GM23338 (cell line): ENCODE measurements at regions not wholly inside any gene's neighbourhood (a gene's known extent, or its start where the extent isn't known, plus 50 kb on each side); places are given as distances from the start of the nearest gene placed in this dataset.

Source experiments
- ATAC-seq: fragments of 200-7000 bp; cut with Tn5 transposase; 3 replicates; pipeline ENCODE4 v1.9.1; 2020
- DNase-seq: peaks from one replicate; pipeline ENCODE4 v3.0.0-alpha.2; 2015; ENCODE audit warnings: low spot score
- H2AFZ ChIP-seq: fragments of 200-600 bp; sonication (generic); 2 replicates; pipeline ENCODE4 v1.8.0; 2016; ENCODE audit warnings: antibody characterized with exemption, mild to moderate bottlenecking, moderate library complexity
- H3F3A ChIP-seq: fragments of 200-600 bp; sonication (generic); replicated peaks from 2 replicates; pipeline ENCODE4 v1.8.0; 2017; ENCODE audit warnings: antibody characterized with exemption, mixed run types, low read depth
- H3K27ac ChIP-seq: fragments of 200-600 bp; sonication (generic); 2 replicates; pipeline ENCODE4 v1.6.1; 2016; ENCODE audit warnings: low read depth
- H3K27me3 ChIP-seq: fragments of 200-600 bp; sonication (generic); 2 replicates; pipeline ENCODE4 v1.8.0; 2016; ENCODE audit warnings: mild to moderate bottlenecking, mixed run types, moderate library complexity; ENCODE audit not compliant: insufficient read depth
- H3K36me3 ChIP-seq: fragments of 200-600 bp; sonication (generic); 2 replicates; pipeline ENCODE4 v1.8.0; 2016; ENCODE audit warnings: mild to moderate bottlenecking; ENCODE audit not compliant: insufficient read depth
- H3K4me1 ChIP-seq: fragments of 200-600 bp; sonication (generic); 2 replicates; pipeline ENCODE4 v1.8.0; 2016; ENCODE audit warnings: mild to moderate bottlenecking, moderate library complexity; ENCODE audit not compliant: insufficient read depth
- H3K4me2 ChIP-seq: fragments of 200-600 bp; sonication (generic); 2 replicates; pipeline ENCODE4 v1.7.1; 2017; ENCODE audit warnings: mixed run types
- H3K4me3 ChIP-seq: fragments of 200-600 bp; sonication (generic); 2 replicates; pipeline ENCODE4 v1.6.1; 2016; ENCODE audit warnings: mixed run types
- H3K79me2 ChIP-seq: fragments of 200-600 bp; sonication (generic); replicated peaks from 2 replicates; pipeline ENCODE4 v1.8.0; 2017; ENCODE audit warnings: mild to moderate bottlenecking; ENCODE audit not compliant: insufficient read depth
- H3K9me2 ChIP-seq: fragments of 200-600 bp; sonication (generic); 2 replicates; pipeline ENCODE4 v1.8.0; 2017; ENCODE audit not compliant: insufficient read depth
- H4K20me1 ChIP-seq: fragments of 200-600 bp; sonication (generic); replicated peaks from 2 replicates; pipeline ENCODE4 v1.8.0; 2017; ENCODE audit warnings: mild to moderate bottlenecking; ENCODE audit not compliant: insufficient read depth
- H3K27ac Mint-ChIP-seq: 2 replicates; pipeline ENCODE4 v1.8.0; 2020; ENCODE audit warnings: inconsistent platforms, mild to moderate bottlenecking, moderate library complexity, mixed read lengths
- H3K27me3 Mint-ChIP-seq: 3 replicates; pipeline ENCODE4 v1.8.0; 2022; ENCODE audit warnings: low read depth, mild to moderate bottlenecking, moderate library complexity, mixed read lengths, inconsistent platforms; ENCODE audit not compliant: insufficient read depth, poor library complexity
- H3K36me3 Mint-ChIP-seq: 3 replicates; pipeline ENCODE4 v1.8.0; 2021; ENCODE audit warnings: low read depth, mild to moderate bottlenecking, inconsistent platforms, moderate library complexity, mixed read lengths
- H3K4me1 Mint-ChIP-seq: 3 replicates; pipeline ENCODE4 v1.8.0; 2020; ENCODE audit warnings: mild to moderate bottlenecking, inconsistent platforms, mixed read lengths
- H3K4me3 Mint-ChIP-seq: 3 replicates; pipeline ENCODE4 v1.8.0; 2021; ENCODE audit warnings: moderate library complexity, mild to moderate bottlenecking, inconsistent platforms, mixed read lengths
- H3K9me3 Mint-ChIP-seq: 3 replicates; pipeline ENCODE4 v1.8.0; 2020; ENCODE audit warnings: moderate library complexity, mild to moderate bottlenecking, inconsistent platforms, mixed read lengths
- CREB1 ChIP-seq: fragments of 250-450 bp; sonication (Bioruptor Pico); IDR thresholded peaks from 2 replicates; pipeline ENCODE4 v1.5.0; 2020; ENCODE audit warnings: low read depth, mild to moderate bottlenecking, moderate library complexity
- CTCF ChIP-seq, 2 experiments: fragments of 200-600 bp in 1 of 2; sonication (generic) in 1 of 2; conservative IDR thresholded peaks; 2 replicates each; pipeline versions ENCODE4 v1.5.1 to v1.6.1; 2016 to 2017; ENCODE audit warnings: antibody characterized with exemption in 2 of 2, low read depth in 2 of 2, mild to moderate bottlenecking in 2 of 2, moderate library complexity in 1 of 2
- EZH2phosphoT487 ChIP-seq: fragments of 200-600 bp; sonication (generic); IDR thresholded peaks from one replicate; pipeline ENCODE4 v1.8.1; 2018; ENCODE audit warnings: antibody characterized with exemption; ENCODE audit not compliant: unreplicated experiment
- JUNB ChIP-seq: IDR thresholded peaks from one replicate; pipeline ENCODE4 v1.6.1; 2016; ENCODE audit warnings: antibody characterized with exemption; ENCODE audit not compliant: unreplicated experiment
- NANOG ChIP-seq: IDR thresholded peaks from 2 replicates; pipeline ENCODE4 v1.6.1; 2016; ENCODE audit warnings: antibody characterized with exemption, borderline replicate concordance
- POLR2AphosphoS5 ChIP-seq: IDR thresholded peaks from 2 replicates; pipeline ENCODE4 v1.6.1; 2016; ENCODE audit warnings: antibody characterized with exemption, low read depth
- ZNF114 ChIP-seq: fragments of 250-450 bp; sonication (Bioruptor Pico); IDR thresholded peaks from 2 replicates; pipeline ENCODE4 v1.5.0; 2020; ENCODE audit warnings: mild to moderate bottlenecking, moderate library complexity
- ZNF331 ChIP-seq: fragments of 250-450 bp; sonication (Bioruptor Pico); IDR thresholded peaks from 2 replicates; pipeline ENCODE4 v1.5.0; 2020; ENCODE audit warnings: low read depth, mild to moderate bottlenecking, moderate library complexity
- ZNF462 ChIP-seq: fragments of 250-450 bp; sonication (Bioruptor Pico); IDR thresholded peaks from 2 replicates; pipeline ENCODE4 v1.5.0; 2020; ENCODE audit warnings: mild to moderate bottlenecking, moderate library complexity
- TF ChIP-seq, protein P1 (sequence below): IDR thresholded peaks from one replicate; pipeline ENCODE4 v1.6.1; 2018; ENCODE audit warnings: antibody characterized with exemption; ENCODE audit not compliant: unreplicated experiment

GRCh38 chr3:132205609-132206008 lies 111.6 kb upstream of the ACP3 start (continued):
- TF ChIP-seq, protein P1, sequence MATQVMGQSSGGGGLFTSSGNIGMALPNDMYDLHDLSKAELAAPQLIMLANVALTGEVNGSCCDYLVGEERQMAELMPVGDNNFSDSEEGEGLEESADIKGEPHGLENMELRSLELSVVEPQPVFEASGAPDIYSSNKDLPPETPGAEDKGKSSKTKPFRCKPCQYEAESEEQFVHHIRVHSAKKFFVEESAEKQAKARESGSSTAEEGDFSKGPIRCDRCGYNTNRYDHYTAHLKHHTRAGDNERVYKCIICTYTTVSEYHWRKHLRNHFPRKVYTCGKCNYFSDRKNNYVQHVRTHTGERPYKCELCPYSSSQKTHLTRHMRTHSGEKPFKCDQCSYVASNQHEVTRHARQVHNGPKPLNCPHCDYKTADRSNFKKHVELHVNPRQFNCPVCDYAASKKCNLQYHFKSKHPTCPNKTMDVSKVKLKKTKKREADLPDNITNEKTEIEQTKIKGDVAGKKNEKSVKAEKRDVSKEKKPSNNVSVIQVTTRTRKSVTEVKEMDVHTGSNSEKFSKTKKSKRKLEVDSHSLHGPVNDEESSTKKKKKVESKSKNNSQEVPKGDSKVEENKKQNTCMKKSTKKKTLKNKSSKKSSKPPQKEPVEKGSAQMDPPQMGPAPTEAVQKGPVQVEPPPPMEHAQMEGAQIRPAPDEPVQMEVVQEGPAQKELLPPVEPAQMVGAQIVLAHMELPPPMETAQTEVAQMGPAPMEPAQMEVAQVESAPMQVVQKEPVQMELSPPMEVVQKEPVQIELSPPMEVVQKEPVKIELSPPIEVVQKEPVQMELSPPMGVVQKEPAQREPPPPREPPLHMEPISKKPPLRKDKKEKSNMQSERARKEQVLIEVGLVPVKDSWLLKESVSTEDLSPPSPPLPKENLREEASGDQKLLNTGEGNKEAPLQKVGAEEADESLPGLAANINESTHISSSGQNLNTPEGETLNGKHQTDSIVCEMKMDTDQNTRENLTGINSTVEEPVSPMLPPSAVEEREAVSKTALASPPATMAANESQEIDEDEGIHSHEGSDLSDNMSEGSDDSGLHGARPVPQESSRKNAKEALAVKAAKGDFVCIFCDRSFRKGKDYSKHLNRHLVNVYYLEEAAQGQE = no peak

DNA sequence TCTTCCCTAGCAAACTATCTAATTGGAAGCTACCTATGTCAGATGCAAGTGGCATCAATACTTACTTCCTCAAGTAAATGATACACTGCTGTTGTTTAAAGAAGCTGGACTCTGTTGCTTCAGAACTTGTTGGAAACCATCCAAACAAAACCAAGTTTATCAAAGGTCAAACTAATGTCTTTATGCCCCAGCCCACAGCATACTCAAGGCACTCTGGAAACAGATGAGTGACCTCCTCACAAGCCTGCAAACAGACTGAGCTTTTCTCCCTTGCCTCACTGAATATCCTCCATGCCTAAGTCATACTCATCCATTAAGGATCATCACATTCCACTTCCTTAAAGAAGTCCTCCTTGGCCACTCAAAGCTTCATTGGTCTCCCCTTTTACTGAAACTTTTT lies 107.4 kb upstream of the ACP3 start:
- H3K27me3 ChIP-seq = peaks cover 78% of the 10 kb centered on the region
- H3K79me2 ChIP-seq = no peaks in the 10 kb centered on the region
- peaks cover 13% of the 10 kb centered on the region; the same call in 1 of the 2 replicates for H3K4me1 ChIP-seq
- Mint-ChIP-seq H3K27ac (no peak overlapping the region), H3K36me3 (no peaks in the 10 kb centered on the region), H3K4me1 (peaks cover 21% of the 10 kb centered on the region), H3K27me3 (peaks cover 51% of the 10 kb centered on the region), H3K9me3 (no peaks in the 10 kb centered on the region), H3K4me3 (no peak overlapping the region)
- no peak overlapping the region for H3K4me3 ChIP-seq
- peaks cover 9% of the 10 kb centered on the region; the same call in 1 of the 2 replicates for H4K20me1 ChIP-seq
- ATAC-seq = no peak
- H3K9me2 ChIP-seq = no peaks in the 10 kb centered on the region
- no peak for DNase-seq
- no peaks in the 10 kb centered on the region for H3K36me3 ChIP-seq
- H3F3A ChIP-seq = no peaks in the 10 kb centered on the region
- H3K4me2 ChIP-seq = no peak overlapping the region
- H3K27ac ChIP-seq = no peak overlapping the region
- H2AFZ ChIP-seq = no peak overlapping the region
- TF ChIP-seq JUNB (no peak), EZH2phosphoT487 (no peak), CREB1 (no peak), POLR2AphosphoS5 (no peak), NANOG (no peak), CTCF (conservative IDR thresholded peaks at IDR 0.05; ENCODE audit: low read depth in 2 of 2) (no peak), ZNF114 (no peak), ZNF462 (CRISPR knock-in tag) (no peak), ZNF331 (CRISPR knock-in tag) (no peak)
- TF ChIP-seq, protein P1 = no peak
